ENCODE measurements at regions not wholly inside any gene's neighbourhood (a gene's known extent, or its start where the extent isn't known, plus 50 kb on each side); places are given as distances from the start of the nearest gene placed in this dataset.

DNA sequence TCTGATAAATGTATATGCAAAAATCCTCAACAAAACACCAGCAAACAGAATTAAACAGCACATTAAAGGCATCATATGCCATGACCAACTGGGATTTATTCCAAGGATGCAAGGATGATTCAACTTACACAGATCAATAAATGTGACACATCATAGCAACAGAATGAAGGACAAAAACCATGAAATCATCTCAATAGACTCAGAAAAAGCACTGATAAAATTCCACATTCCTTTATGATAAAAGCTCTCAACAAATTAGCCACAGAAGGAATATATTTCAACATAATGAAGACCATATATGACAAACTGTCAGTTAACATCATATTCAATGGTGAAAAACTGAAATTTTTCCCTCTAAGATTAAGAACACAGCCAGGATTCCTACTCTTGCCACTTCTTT is 691.6 kb downstream of the DIAPH3 start:
- Histone ChIP-seq H4K20me1 (ENCODE audit: insufficient read depth, low read length, poor library complexity, severe bottlenecking) (no peaks in the 10 kb centered on the region), H3K4me2 (ENCODE audit: low read depth, low read length, poor library complexity, severe bottlenecking) (no peak overlapping the region), H3K4me1 (ENCODE audit: insufficient read depth, low read length, poor library complexity, severe bottlenecking) (peaks cover 5% of the 10 kb centered on the region), H3K79me2 (ENCODE audit: insufficient read depth, low read length) (no peaks in the 10 kb centered on the region), H3K27me3 (ENCODE audit: insufficient read depth, low read length, poor library complexity, severe bottlenecking) (no peaks in the 10 kb centered on the region), H2AFZ (ENCODE audit: low read length) (no peak overlapping the region), H3K36me3 (ENCODE audit: insufficient read depth, low read length) (no peaks in the 10 kb centered on the region), H3K4me3 (ENCODE audit: low read length, poor library complexity, severe bottlenecking) (no peak overlapping the region), H3K9me3 (ENCODE audit: insufficient read depth, low read depth, low read length) (0 out of 2 replicates have a peak, but pooled peaks cover 8% of the 10 kb centered on the region), H3K9me2 (replicated peaks; ENCODE audit: low read depth, low read length) (no peaks in the 10 kb centered on the region), H3F3A (ENCODE audit: low read depth) (no peaks in the 10 kb centered on the region), H3K9ac (ENCODE audit: low read depth, low read length, poor library complexity, severe bottlenecking) (no peak overlapping the region)
- TF ChIP-seq, protein P1, sequence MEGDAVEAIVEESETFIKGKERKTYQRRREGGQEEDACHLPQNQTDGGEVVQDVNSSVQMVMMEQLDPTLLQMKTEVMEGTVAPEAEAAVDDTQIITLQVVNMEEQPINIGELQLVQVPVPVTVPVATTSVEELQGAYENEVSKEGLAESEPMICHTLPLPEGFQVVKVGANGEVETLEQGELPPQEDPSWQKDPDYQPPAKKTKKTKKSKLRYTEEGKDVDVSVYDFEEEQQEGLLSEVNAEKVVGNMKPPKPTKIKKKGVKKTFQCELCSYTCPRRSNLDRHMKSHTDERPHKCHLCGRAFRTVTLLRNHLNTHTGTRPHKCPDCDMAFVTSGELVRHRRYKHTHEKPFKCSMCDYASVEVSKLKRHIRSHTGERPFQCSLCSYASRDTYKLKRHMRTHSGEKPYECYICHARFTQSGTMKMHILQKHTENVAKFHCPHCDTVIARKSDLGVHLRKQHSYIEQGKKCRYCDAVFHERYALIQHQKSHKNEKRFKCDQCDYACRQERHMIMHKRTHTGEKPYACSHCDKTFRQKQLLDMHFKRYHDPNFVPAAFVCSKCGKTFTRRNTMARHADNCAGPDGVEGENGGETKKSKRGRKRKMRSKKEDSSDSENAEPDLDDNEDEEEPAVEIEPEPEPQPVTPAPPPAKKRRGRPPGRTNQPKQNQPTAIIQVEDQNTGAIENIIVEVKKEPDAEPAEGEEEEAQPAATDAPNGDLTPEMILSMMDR (conservative IDR thresholded peaks at IDR 0.05; ENCODE audit: low read length), result no peak
- TF ChIP-seq EZH2phosphoT487 (IDR thresholded peaks at IDR 0.05; ENCODE audit: borderline replicate concordance), result no peak

DNA sequence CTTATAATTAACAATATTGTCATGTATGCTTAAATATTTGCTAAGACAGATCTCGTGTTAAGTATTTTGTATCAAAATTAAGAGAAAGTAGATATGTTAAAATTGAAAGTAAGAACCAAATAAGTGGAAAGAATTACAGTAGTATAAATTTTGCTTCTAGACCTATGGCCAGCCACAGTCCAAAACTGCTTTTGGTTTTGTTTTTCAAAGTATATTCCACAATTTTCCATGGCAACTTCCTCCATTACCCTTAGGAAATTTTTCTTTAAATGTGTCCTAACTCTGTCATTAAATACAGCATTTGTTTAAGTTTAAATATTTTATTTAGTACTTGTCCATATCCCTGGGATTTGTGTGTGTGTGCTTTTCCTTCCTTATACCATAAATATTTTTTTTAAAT is 689.0 kb downstream of the DIAPH3 start:
- no peak overlapping the region for H3K9ac ChIP-seq (ENCODE audit: low read depth, low read length, poor library complexity, severe bottlenecking)
- no peaks in the 10 kb centered on the region for H3F3A ChIP-seq (ENCODE audit: low read depth)
- H3K79me2 ChIP-seq (ENCODE audit: insufficient read depth, low read length), result no peaks in the 10 kb centered on the region
- no peak overlapping the region for H3K4me3 ChIP-seq (ENCODE audit: low read length, poor library complexity, severe bottlenecking)
- H3K27me3 ChIP-seq (ENCODE audit: insufficient read depth, low read length, poor library complexity, severe bottlenecking), result no peaks in the 10 kb centered on the region
- H3K9me3 ChIP-seq (ENCODE audit: insufficient read depth, low read depth, low read length), result 0 out of 2 replicates have a peak, but pooled peaks cover 2% of the 10 kb centered on the region
- H3K9me2 ChIP-seq (replicated peaks; ENCODE audit: low read depth, low read length), result no peaks in the 10 kb centered on the region
- peak overlapping the region; percentile 25; the same call in 1 of the 2 replicates for H2AFZ ChIP-seq (ENCODE audit: low read length)
- H4K20me1 ChIP-seq (ENCODE audit: insufficient read depth, low read length, poor library complexity, severe bottlenecking), result no peaks in the 10 kb centered on the region
- no peaks in the 10 kb centered on the region for H3K36me3 ChIP-seq (ENCODE audit: insufficient read depth, low read length)
- H3K4me2 ChIP-seq (ENCODE audit: low read depth, low read length, poor library complexity, severe bottlenecking), result no peak overlapping the region
- TF ChIP-seq, protein P1 (conservative IDR thresholded peaks at IDR 0.05; ENCODE audit: low read length), result no peak
- no peak for TF ChIP-seq EZH2phosphoT487 (IDR thresholded peaks at IDR 0.05; ENCODE audit: borderline replicate concordance)
- H3K4me1 ChIP-seq (ENCODE audit: insufficient read depth, low read length, poor library complexity, severe bottlenecking), result peaks cover 16% of the 10 kb centered on the region

DNA sequence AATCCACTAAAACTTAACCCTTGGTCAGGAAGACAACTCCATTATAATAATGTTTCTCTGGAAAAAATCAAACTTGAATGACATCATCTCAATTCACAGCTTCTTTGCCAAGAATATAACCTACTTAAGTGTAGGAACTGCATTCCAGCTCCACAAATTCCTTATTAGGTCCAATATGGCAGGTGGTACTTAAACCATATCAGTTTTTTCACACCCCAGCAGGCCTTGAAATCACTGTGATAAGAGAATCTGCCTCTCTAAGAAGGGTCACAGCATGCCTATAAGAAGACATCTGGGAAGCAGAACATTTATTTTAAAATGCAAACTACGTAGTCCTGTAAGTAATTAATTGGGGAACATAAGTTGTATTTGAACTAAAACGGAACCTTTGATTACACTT is 687.8 kb downstream of the DIAPH3 start:
- H3K9ac ChIP-seq (ENCODE audit: low read depth, low read length, poor library complexity, severe bottlenecking), result no peak overlapping the region
- H3K4me2 ChIP-seq (ENCODE audit: low read depth, low read length, poor library complexity, severe bottlenecking), result no peak overlapping the region
- H3K36me3 ChIP-seq (ENCODE audit: insufficient read depth, low read length), result no peaks in the 10 kb centered on the region
- H3K9me2 ChIP-seq (replicated peaks; ENCODE audit: low read depth, low read length), result no peaks in the 10 kb centered on the region
- no peaks in the 10 kb centered on the region for H3K79me2 ChIP-seq (ENCODE audit: insufficient read depth, low read length)
- H4K20me1 ChIP-seq (ENCODE audit: insufficient read depth, low read length, poor library complexity, severe bottlenecking), result no peaks in the 10 kb centered on the region
- no peaks in the 10 kb centered on the region for H3F3A ChIP-seq (ENCODE audit: low read depth)
- no peak overlapping the region for H3K4me3 ChIP-seq (ENCODE audit: low read length, poor library complexity, severe bottlenecking)
- peaks cover 23% of the 10 kb centered on the region for H3K4me1 ChIP-seq (ENCODE audit: insufficient read depth, low read length, poor library complexity, severe bottlenecking)
- TF ChIP-seq, protein P1 (conservative IDR thresholded peaks at IDR 0.05; ENCODE audit: low read length), result no peak
- no peak for TF ChIP-seq EZH2phosphoT487 (IDR thresholded peaks at IDR 0.05; ENCODE audit: borderline replicate concordance)
- no peaks in the 10 kb centered on the region for H3K9me3 ChIP-seq (ENCODE audit: insufficient read depth, low read depth, low read length)
- no peaks in the 10 kb centered on the region for H3K27me3 ChIP-seq (ENCODE audit: insufficient read depth, low read length, poor library complexity, severe bottlenecking)
- H2AFZ ChIP-seq (ENCODE audit: low read length), result no peak overlapping the region
